HTR-8/SVneo (cell line): ENCODE measurements at regions not wholly inside any gene's neighbourhood (a gene's known extent, or its start where the extent isn't known, plus 50 kb on each side); places are given as distances from the start of the nearest gene placed in this dataset.

Experiments used
- DNase-seq: peaks from one replicate; pipeline ENCODE4 v3.0.0; 2011; ENCODE audit warnings: low spot score, mixed read lengths; ENCODE audit not compliant: insufficient read length
- FAIRE-seq: peaks from 2 replicates; lab custom pipeline; 2011; peaks lifted over from hg19 to GRCh38; lab: Jason Lieb, UNC

- FAIRE-seq (no peak), DNase-seq (no peak)
Observed at GRCh38 chr1:181409981-181410380, 73.3 kb upstream of the CACNA1E start.

- no peak for FAIRE-seq
- no peak for DNase-seq
Observed at GRCh38 chr1:181412746-181413145, 70.6 kb upstream of the CACNA1E start.

DNA sequence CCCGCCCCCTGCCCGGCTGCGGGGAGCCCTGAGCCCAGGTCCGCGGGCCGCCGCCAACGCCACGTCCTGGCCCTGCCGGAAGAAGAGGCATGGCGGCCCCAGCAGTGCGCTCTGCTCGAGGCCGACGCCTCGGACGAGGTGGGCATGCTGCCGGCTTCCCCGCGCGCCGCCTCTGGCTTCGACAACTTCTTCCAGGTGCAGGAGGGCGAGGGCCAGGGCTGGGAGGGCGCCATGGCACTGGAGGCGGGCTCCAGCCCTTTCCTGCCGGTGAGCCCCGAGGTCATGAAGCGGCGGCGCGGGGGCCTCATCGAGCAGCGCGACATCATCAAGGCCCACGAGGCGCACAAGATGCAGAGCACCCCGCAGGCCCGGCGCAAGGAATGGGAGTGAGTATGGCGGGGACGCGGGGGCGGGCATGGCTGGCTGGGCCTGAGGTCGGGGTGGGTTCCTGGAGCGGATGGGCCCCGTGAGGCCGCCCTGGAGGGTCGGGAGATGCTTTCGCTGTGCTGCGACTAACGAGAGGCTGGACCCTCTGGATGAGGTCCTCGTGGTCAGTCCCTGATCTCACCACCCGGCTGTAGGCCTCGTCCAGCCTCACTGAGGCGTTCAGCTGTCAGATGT is 70.0 kb upstream of the CACNA1E start:
- no peak for DNase-seq
- no peak for FAIRE-seq

GRCh38 chr1:181413836-181414235 is 69.5 kb upstream of the CACNA1E start:
- DNase-seq (no peak), FAIRE-seq (no peak)

DNA sequence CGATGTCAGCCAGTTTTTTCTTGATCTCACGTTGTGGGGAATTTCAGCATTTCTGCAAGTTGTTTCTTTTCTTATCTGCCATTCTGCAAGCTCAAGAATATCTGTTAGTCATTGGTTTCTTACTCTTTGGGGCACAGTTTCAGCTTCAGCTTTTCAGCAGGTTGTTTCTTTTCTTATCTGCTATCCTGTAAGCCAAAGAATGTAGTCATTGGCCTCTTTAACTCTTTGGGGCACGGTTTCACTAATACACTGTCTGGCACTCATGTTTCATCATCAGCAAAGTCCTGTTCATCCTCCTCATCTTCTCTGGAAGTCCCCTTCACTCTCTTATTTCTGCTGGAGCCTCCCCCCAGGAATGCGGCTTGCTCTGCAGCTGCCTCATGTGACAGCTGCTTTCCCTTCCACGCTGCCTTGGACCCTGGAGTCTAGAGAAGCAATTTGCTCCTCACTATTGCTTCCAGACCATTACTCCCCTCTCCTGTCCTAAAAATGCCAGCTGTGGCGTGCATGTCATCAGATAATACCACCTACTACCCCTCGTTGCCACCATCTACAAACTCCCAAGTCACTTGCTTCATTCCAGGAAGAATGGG is 67.0 kb upstream of the CACNA1E start:
- DNase-seq: no peak
- FAIRE-seq: no peak

DNA sequence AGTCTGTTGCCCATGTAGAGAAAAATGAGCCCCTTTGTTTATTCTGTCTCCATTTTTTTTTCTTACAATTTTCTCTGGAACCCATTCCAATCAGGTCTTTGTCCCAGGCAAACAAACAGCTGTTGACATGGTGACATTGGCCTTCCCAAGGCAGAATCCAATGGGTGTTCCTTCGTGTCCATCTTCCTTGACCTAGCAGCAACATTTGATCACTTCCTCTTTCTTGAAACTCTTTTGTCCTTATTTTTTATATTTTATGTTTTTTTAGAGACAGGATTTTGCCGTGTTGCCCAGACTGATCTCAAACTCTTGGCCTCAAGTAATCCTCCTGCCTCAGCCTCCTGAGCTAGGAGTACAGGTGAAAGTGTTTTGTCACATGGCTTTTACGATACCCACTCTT is 65.4 kb upstream of the CACNA1E start:
- FAIRE-seq (no peak), DNase-seq (no peak)

- peak; percentile 34 for DNase-seq
- no peak for FAIRE-seq
Observed at GRCh38 chr1:181423301-181423918, 59.9 kb upstream of the CACNA1E start.

- DNase-seq (peak; percentile 49), FAIRE-seq (no peak)
Observed at GRCh38 chr1:181424786-181425403, 58.4 kb upstream of the CACNA1E start.

DNA sequence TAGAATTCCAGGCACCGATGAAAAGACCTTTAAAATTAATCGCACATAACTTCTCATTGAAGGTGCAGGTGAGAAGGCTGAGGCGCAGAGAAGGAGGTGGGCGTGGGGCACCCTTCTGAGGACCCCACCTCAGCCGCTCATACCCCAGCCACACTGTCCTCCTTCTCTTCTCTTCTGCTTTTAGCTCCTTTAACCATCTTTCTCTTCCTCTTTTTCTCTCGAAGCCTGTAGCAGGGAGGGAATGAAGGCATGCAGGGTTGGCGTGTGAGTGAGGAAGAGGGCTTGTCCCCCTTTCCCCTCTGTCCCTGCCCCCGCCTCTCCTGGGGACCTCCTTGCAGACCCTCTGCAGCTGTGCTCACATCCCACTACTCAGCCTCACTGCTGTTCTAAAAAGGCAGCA is 57.8 kb upstream of the CACNA1E start:
- FAIRE-seq (no peak), DNase-seq (no peak)

- DNase-seq (no peak), FAIRE-seq (no peak)
Observed at GRCh38 chr1:181429462-181429861, 53.9 kb upstream of the CACNA1E start.

DNA sequence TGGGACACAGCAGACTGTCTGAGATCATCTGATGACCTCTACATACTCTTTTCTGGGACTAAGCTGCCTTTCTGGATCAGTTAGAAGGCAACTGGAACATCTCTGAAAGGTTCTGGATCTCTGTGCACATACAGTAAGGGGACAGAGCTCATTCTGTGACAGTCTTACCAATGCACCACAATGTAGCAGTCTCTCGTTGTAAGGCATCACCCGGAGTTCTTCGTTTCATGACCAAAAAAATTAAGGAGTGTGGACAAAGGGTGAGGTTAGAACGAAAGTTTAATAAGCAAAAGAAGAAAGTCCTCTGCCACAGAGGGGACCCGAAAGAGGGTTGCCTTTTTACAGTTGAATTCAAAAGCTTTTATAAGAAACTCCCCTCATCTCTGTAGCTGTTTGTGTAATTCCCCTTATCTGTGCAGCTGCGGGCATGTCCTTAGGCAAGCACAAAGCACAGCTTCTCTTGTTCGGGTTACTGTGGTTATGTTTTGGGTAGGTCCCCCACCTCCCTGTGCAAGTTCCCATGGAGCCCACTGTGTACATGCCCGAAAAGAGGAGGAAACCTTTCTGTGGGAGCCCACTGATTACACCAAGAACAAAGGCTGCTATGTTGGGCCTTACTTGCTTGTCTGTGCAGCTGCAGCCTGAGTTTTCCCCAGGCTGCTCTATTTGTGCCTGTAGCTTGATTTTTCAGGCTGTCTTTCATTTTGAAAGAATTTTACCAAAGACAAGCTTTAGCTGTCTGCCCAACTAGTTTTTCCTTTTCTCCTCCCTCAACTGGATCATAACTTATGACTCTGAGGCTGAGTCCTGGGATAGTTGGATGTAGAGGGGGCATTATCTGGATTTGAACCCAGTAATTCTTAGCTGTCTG is 53.1 kb upstream of the CACNA1E start:
- no peak for FAIRE-seq
- no peak for DNase-seq
